ENCODE measurements at regions not wholly inside any gene's neighbourhood (a gene's known extent, or its start where the extent isn't known, plus 50 kb on each side); places are given as distances from the start of the nearest gene placed in this dataset.

- Histone ChIP-seq H3K4me3 (no peak overlapping the region), H3K27me3 (ENCODE audit: control insufficient read depth in 3 of 3, insufficient read depth in 3 of 3, low read length in 2 of 3) (no peaks in the 10 kb centered on the region), H3K36me3 (ENCODE audit: control insufficient read depth in 4 of 4, insufficient read depth in 4 of 4, low read length in 4 of 4) (no peaks in the 10 kb centered on the region), H3K9ac (ENCODE audit: insufficient read depth in 1 of 2, low read length in 2 of 2) (no peak overlapping the region), H3K27ac (ENCODE audit: low read depth in 1 of 2, low read length in 1 of 2) (no peak overlapping the region), H3K4me1 (ENCODE audit: control insufficient read depth in 5 of 5, insufficient read depth in 5 of 5, low read length in 5 of 5) (peaks cover 0 to 16% (median 4%) of the 10 kb centered on the region in 5 donors), H3K9me3 (ENCODE audit: control insufficient read depth in 4 of 4, insufficient read depth in 3 of 4, low read length in 3 of 4) (no peaks in the 10 kb centered on the region)
- no peak for ATAC-seq (ENCODE audit: insufficient read depth, low FRiP score)
- DNase-seq = no peak
- TF ChIP-seq CTCF (IDR thresholded peaks at IDR 0.05; ENCODE audit: control extremely low read depth, extremely low read depth) = no peak
- 82 to 89% methylated on average over 5 of the region's 5 CpGs for WGBS, 2 donors
Observed at GRCh38 chr18:61752973-61753372, 139.8 kb downstream of the RNF152 start.

- DNase-seq = no peak
- ATAC-seq (ENCODE audit: insufficient read depth, low FRiP score) = no peak
- Histone ChIP-seq H3K4me3 (no peak overlapping the region), H3K27me3 (ENCODE audit: control insufficient read depth in 3 of 3, insufficient read depth in 3 of 3, low read length in 2 of 3) (no peaks in the 10 kb centered on the region), H3K36me3 (ENCODE audit: control insufficient read depth in 4 of 4, insufficient read depth in 4 of 4, low read length in 4 of 4) (no peaks in the 10 kb centered on the region), H3K9me3 (ENCODE audit: control insufficient read depth in 4 of 4, insufficient read depth in 3 of 4, low read length in 3 of 4) (no peaks in the 10 kb centered on the region), H3K9ac (ENCODE audit: insufficient read depth in 1 of 2, low read length in 2 of 2) (no peak overlapping the region), H3K4me1 (ENCODE audit: control insufficient read depth in 5 of 5, insufficient read depth in 5 of 5, low read length in 5 of 5) (peaks cover 2 to 17% (median 4%) of the 10 kb centered on the region in 5 donors), H3K27ac (ENCODE audit: low read depth in 1 of 2, low read length in 1 of 2) (no peak overlapping the region)
- no peak for TF ChIP-seq CTCF (IDR thresholded peaks at IDR 0.05; ENCODE audit: control extremely low read depth, extremely low read depth)
- 74 to 86% methylated on average over 9 of the region's 9 CpGs for WGBS, 2 donors
Observed at GRCh38 chr18:61750840-61751668, 141.8 kb downstream of the RNF152 start.

GRCh38 chr18:61749546-61749945 lies 143.3 kb downstream of the RNF152 start:
- H3K27ac ChIP-seq (ENCODE audit: low read depth in 1 of 2, low read length in 1 of 2) = no peak overlapping the region
- no peak for TF ChIP-seq CTCF (IDR thresholded peaks at IDR 0.05; ENCODE audit: control extremely low read depth, extremely low read depth)
- no peaks in the 10 kb centered on the region for H3K36me3 ChIP-seq (ENCODE audit: control insufficient read depth in 4 of 4, insufficient read depth in 4 of 4, low read length in 4 of 4)
- no peak overlapping the region for H3K9ac ChIP-seq (ENCODE audit: insufficient read depth in 1 of 2, low read length in 2 of 2)
- ATAC-seq (ENCODE audit: insufficient read depth, low FRiP score) (no peak), DNase-seq (no peak)
- no peak overlapping the region for H3K4me3 ChIP-seq
- 84 to 87% methylated on average over 4 of the region's 4 CpGs for WGBS, 2 donors
- no peaks in the 10 kb centered on the region for H3K27me3 ChIP-seq (ENCODE audit: control insufficient read depth in 3 of 3, insufficient read depth in 3 of 3, low read length in 2 of 3)
- no peaks in the 10 kb centered on the region for H3K9me3 ChIP-seq (ENCODE audit: control insufficient read depth in 4 of 4, insufficient read depth in 3 of 4, low read length in 3 of 4)
- H3K4me1 ChIP-seq (ENCODE audit: control insufficient read depth in 5 of 5, insufficient read depth in 5 of 5, low read length in 5 of 5) = peaks cover 2 to 15% (median 5%) of the 10 kb centered on the region in 5 donors
